ENCODE measurements at regions not wholly inside any gene's neighbourhood (a gene's known extent, or its start where the extent isn't known, plus 50 kb on each side); places are given as distances from the start of the nearest gene placed in this dataset.

- Histone ChIP-seq H3K27me3 (no peaks in the 10 kb centered on the region), H3K27ac (no peak overlapping the region), H3K4me1 (peaks cover 0 to 19% of the 10 kb centered on the region in 2 donors), H3K4me3 (no peak overlapping the region), H3K36me3 (no peaks in the 10 kb centered on the region), H3K9me3 (no peaks in the 10 kb centered on the region)
- no peak for TF ChIP-seq CTCF (IDR thresholded peaks at IDR 0.05)
- DNase-seq (ENCODE audit: low spot score), result no peak
Observed at GRCh38 chr10:33746836-33747268, 412.4 kb upstream of the NRP1 start.

- Histone ChIP-seq H3K9me3 (no peaks in the 10 kb centered on the region), H3K27me3 (no peaks in the 10 kb centered on the region), H3K4me1 (peaks cover 0 to 19% of the 10 kb centered on the region in 2 donors), H3K4me3 (no peak overlapping the region), H3K36me3 (no peaks in the 10 kb centered on the region), H3K27ac (no peak overlapping the region)
- DNase-seq (ENCODE audit: low spot score), result no peak
- no peak for TF ChIP-seq CTCF (IDR thresholded peaks at IDR 0.05)
Observed at GRCh38 chr10:33746186-33746585, 411.7 kb upstream of the NRP1 start.

GRCh38 chr10:33743429-33743857 lies 409.0 kb upstream of the NRP1 start:
- Histone ChIP-seq H3K4me3 (no peak overlapping the region), H3K27ac (no peak overlapping the region), H3K9me3 (no peaks in the 10 kb centered on the region), H3K27me3 (no peaks in the 10 kb centered on the region), H3K4me1 (no peaks in the 10 kb centered on the region), H3K36me3 (no peaks in the 10 kb centered on the region)
- DNase-seq (ENCODE audit: low spot score), result no peak
- no peak for TF ChIP-seq CTCF (IDR thresholded peaks at IDR 0.05)

GRCh38 chr10:33739031-33739430 lies 404.6 kb upstream of the NRP1 start:
- TF ChIP-seq CTCF (IDR thresholded peaks at IDR 0.05), result no peak
- H3K9me3 ChIP-seq, result no peaks in the 10 kb centered on the region
- H3K27me3 ChIP-seq, result no peaks in the 10 kb centered on the region
- no peak overlapping the region for H3K4me3 ChIP-seq
- H3K4me1 ChIP-seq, result no peaks in the 10 kb centered on the region
- no peak overlapping the region for H3K27ac ChIP-seq
- DNase-seq (ENCODE audit: low spot score), result no peak
- H3K36me3 ChIP-seq, result no peaks in the 10 kb centered on the region

GRCh38 chr10:33735464-33735923 lies 401.0 kb upstream of the NRP1 start:
- no peak for TF ChIP-seq CTCF (IDR thresholded peaks at IDR 0.05)
- no peak overlapping the region for H3K4me3 ChIP-seq
- no peaks in the 10 kb centered on the region for H3K9me3 ChIP-seq
- H3K36me3 ChIP-seq, result no peaks in the 10 kb centered on the region
- H3K27ac ChIP-seq, result no peak overlapping the region
- H3K4me1 ChIP-seq, result no peaks in the 10 kb centered on the region
- no peaks in the 10 kb centered on the region for H3K27me3 ChIP-seq
- no peak for DNase-seq (ENCODE audit: low spot score)

GRCh38 chr10:33734393-33735155 lies 400.1 kb upstream of the NRP1 start:
- Histone ChIP-seq H3K36me3 (no peaks in the 10 kb centered on the region), H3K27me3 (no peaks in the 10 kb centered on the region), H3K4me1 (no peaks in the 10 kb centered on the region), H3K4me3 (no peak overlapping the region), H3K27ac (no peak overlapping the region), H3K9me3 (no peaks in the 10 kb centered on the region)
- no peak for DNase-seq (ENCODE audit: low spot score)
- TF ChIP-seq CTCF (IDR thresholded peaks at IDR 0.05), result no peak

All from right atrium auricular region (tissue), 2 donors.